HG02678 (cell line): ENCODE measurements at regions not wholly inside any gene's neighbourhood (a gene's known extent, or its start where the extent isn't known, plus 50 kb on each side); places are given as distances from the start of the nearest gene placed in this dataset.

Experiments used
- ATAC-seq: cut with Tn5 transposase; IDR thresholded peaks from one replicate; pipeline ENCODE4 v1.9.1; 2021; ENCODE audit warnings: mild to moderate bottlenecking, moderate library complexity; ENCODE audit not compliant: unreplicated experiment

DNA sequence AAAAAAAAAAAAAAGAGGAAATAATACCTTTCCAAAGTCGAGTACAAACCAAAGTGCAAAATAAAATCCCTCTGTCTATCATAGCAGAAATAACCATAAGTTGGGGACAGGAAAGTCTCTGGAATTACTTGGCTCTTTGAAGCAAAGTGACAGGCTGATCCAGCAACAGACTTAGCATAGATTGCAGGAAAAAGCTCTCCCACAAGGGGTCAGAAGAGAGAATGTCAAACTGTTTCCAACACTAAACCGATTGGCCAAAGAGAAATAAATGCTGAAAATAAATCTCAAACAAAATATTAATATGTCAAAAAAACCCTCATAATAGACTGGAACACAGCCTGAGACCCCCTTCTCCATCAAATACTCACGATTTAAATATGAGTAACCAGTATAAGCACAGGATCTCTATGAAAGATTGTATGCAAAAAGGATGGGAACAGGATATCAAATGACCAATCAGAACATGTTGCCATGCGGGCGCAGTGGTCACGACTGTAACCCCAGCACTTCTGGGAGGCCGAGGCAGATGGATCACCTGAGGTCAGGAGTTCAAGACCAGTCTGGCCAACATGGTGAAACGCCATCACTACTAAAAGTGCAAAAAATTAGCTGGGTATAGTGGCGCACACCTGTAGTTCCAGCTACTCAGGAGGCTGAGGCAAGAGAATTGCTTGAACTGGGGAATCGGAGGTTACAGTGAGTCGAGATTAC is 1000.7 kb upstream of the LRRN3 start:
- no peak for ATAC-seq

DNA sequence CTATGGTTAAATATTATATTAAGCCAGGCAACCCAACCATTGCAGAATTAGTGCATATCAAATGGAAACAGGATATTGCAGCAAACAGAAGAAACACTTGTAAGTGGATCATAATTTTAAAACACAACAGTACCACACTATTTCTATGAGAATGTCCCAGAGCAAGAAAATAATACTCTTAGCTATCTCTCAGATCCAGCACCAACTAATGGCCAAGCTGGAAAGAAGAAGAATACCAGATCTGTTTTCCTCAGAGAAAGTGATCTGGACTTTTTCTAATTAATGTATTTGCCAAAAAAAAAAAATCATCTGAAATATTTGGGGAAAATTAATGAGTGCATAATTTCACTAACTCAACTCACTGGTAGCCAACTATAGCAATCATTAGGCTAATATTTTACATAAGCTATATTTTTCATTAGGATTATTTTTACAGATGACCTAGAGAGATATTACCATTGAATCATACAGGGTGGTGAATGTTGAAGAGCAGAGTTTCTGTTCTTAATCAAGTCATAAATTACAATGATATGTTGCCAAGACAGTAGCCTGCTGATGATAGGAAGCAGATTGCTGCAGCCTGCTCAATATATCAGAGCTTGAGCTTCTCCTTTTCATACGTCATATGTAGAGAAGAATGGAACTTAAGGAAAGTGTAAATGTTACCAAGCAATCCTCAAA is 995.4 kb upstream of the LRRN3 start:
- no peak for ATAC-seq

- no peak for ATAC-seq
Observed at GRCh38 chr7:110104243-110104642, 986.7 kb upstream of the LRRN3 start.

GRCh38 chr7:110105307-110105706 is 985.6 kb upstream of the LRRN3 start:
- no peak for ATAC-seq

DNA sequence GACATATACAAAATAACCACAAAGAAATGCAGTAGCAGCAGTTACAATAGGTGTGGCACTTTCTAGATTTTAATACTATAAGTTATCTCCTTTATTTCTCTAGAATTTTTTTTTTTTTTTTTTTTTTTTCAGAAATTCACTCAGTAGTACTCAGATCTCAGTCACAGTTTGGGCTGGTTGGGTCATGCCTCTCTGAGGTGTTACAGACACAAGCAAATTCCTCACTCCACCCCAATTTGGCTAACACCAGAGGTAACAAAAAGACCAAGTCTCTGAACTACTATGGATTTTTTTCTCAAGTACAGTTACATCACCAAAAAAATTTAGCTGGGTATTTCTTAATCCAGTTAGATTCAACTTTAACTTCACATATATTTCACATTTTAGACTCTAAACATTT is 985.1 kb upstream of the LRRN3 start:
- ATAC-seq, result no peak

DNA sequence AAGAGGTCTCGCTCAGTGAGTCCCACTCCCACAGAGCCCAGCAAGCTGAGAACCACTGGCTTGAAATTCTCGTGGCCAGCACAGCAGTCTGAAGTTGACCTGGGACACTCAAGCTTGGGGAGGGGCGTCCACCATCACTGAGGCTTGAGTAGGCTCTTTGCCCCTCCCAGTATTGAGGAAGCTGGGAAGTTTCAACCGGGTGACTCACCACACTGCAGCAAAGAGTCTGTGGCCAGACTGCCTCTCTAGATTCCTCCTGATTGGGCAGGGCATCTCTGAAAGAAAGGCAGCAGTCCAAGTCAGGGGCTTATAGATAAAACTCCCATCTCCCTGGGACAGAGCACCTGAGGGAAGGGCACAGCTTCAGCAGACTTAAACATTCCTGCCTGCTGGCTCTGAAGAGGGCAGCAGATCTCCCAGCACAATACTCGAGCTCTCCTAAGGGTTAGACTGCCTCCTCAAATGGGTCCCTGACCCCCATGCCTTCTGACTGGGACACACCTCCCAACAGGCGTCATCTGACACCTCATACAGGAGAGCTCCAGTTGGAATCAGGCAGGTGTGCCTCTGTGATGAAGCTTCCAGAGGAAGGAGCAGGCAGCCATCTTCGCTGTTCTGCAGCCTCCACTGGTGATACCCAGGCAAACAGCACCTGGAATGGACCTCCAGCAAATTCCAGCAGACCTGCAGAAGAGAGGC is 970.9 kb upstream of the LRRN3 start:
- ATAC-seq, result no peak

- ATAC-seq, result no peak
Observed at GRCh38 chr7:110129159-110129558, 961.8 kb upstream of the LRRN3 start.

DNA sequence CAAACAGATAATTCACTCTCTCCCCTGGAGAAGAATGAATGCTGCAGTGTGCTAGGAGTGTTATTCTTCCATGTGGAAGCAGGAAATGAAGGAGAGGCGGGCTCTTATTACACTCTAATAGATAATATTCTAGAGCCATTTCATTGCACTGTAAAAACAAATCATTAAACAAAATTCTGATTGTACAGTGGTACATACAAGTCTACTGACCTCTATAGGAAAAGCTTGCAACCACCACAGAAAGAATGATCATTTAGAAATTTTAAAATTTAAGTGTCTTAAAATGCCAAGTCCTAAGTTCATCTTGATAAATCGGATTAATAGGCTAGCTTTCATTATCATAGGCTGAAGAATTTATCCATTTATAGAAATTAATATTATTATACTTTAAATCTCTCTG is 960.3 kb upstream of the LRRN3 start:
- ATAC-seq, result no peak

- ATAC-seq, result no peak
Observed at GRCh38 chr7:110131344-110131743, 959.6 kb upstream of the LRRN3 start.

DNA sequence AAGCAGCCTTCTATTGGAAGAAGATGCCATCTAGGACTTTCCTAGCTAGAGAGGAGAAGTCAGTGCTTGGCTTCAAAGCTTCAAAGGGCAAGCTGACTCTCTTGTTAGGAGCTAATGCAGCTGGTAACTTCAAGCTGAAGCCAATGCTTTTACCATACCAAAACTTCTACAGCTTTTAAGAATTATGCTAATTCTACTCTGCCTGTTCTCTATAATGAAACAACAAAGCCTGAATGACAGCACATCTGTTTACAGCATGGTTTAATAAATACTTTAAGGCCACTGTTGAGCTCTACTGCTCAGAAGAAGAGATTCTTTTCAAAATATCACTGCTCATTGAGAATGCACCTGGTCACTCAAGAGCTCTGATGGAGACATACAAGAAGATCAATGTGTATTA is 951.9 kb upstream of the LRRN3 start:
- ATAC-seq, result no peak

DNA sequence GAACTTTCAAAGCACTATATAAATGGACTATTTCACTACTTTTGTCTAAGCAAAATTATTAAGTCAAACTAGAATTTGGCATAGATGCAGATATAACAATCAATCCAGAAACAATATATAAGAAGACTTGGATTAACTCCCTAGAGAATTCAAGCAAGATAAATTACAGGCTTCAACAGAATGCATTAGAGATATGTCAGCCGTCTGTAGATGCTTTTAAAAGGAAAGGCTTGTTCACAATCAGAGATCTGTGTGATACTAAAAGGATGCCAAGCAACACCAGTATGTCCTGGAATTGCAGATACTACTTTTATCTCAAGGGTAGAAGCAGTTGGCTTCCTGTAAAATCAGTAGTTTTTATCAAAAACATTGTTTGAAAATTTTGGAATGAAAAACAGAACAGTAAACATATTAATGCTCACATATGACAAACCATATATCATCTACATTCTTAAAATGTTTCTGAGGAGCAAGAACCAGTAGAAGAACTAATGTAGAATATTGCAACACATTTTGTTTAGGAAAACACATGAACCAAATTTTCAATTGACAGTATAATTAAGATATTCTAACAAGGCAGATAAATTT is 947.9 kb upstream of the LRRN3 start:
- no peak for ATAC-seq

DNA sequence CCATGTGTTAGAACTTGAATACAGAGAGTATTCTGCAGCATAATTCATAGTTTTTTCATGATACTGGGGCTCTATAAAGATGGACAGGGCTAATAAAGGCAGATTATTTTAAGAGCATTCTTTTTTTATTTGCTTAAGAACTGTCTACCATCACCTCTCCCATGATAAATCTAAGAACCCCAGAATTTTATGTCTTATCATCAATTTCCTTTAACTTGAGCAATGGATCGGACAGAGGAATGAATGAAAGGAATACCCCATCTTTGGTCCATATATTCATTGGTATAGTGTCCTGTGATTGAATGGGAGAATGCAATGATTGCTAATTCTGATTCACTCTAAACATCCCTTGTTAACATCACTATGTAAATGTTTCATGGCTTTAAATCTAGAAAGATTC is 946.3 kb upstream of the LRRN3 start:
- no peak for ATAC-seq

- ATAC-seq, result no peak
Observed at GRCh38 chr7:110148054-110148453, 942.9 kb upstream of the LRRN3 start.

DNA sequence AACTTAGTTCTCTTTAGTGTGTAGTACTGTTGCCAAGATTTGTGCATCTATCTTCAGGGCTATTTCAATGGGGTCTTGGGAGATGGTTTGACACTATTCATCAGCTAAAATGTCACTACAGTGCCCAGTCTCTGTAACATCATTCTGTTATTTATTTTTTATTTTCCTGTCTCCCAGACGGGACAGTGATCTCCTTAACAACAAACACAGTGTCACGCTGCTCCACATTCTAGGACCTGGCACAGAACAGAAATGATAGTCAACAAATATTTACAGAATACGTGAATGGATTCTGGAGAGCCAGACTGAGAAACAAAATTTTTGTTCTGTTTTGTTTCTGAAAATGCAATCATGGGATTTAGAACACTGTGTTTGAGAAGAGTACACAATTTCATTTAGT is 937.7 kb upstream of the LRRN3 start:
- ATAC-seq, result no peak

GRCh38 chr7:110156511-110156910 is 934.4 kb upstream of the LRRN3 start:
- ATAC-seq, result no peak

GRCh38 chr7:110157631-110158362 is 933.1 kb upstream of the LRRN3 start:
- ATAC-seq, result no peak

GRCh38 chr7:110168010-110168409 is 922.9 kb upstream of the LRRN3 start:
- no peak for ATAC-seq

- ATAC-seq, result no peak
Observed at GRCh38 chr7:110170841-110171240, 920.1 kb upstream of the LRRN3 start.

DNA sequence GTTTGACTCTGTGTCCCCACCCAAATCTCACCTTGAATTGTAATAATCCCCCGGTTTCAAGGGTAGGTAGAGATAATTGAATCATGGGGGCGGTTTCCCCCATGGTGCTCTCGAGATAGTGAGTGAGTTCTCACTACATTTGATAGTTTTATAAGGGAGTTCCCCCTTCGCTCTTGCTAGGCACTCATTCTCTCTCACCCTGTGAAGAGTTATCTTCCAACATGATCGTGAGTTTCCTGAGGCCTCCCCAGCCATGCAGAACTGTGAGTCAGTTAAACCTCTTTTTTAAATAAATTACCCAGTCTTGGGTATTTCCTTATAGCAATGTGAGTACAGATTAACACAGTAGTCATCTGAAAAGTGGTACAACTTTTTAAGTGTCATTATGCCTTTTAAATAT is 913.5 kb upstream of the LRRN3 start:
- no peak for ATAC-seq

DNA sequence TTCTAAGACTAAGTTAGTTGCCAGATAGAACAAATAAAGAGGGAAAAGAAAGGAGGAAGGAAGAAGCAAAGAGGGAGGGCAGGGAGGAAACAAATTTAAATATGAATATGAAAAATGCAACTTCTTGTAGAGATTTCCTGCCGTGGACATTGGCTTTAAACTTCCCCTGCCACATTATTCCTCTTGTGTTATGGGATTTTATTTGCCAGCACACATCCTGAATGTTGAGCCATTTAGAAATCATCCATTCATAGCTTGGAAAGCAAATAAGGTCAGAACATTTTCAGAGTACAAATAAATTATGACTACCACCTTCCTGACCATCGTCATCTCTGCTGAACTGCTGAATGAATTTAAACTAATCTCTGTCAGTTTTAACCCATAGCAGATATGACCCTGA is 911.9 kb upstream of the LRRN3 start:
- ATAC-seq, result no peak

DNA sequence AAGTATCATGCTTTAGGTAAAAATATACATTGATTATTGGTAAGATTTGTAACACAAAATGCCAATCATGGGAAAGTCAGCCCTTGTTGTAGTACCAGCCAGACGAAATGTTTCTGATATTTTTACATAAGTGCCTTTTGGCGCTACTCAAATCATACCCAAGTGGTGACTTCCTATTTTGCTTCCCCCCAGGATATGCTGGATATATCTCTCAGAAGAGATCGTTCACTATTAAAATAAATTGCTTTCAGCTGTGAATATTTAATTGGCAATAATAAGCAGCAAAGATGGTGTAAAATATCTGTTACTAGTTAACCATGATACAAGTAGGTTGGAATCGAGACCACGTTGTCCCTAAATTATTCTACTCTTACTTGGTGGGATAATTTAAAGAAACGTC is 909.2 kb upstream of the LRRN3 start:
- ATAC-seq, result no peak
